Breast epithelium (tissue), 3 donors: ENCODE measurements at regions not wholly inside any gene's neighbourhood (a gene's known extent, or its start where the extent isn't known, plus 50 kb on each side); places are given as distances from the start of the nearest gene placed in this dataset.

Experiments used
- POLR2A ChIP-seq: fragments of 450-650 bp; IDR thresholded peaks from one replicate; pipeline ENCODE4 v1.6.1; 2016; ENCODE audit warnings: antibody characterized with exemption, mild to moderate bottlenecking, moderate library complexity
- POLR2AphosphoS5 ChIP-seq, 3 donors: sonication (generic); formaldehyde crosslinking; IDR thresholded peaks; one replicate each; pipeline ENCODE4 v1.6.1; 2017; ENCODE audit warnings: antibody characterized with exemption in 3 of 3
- TF ChIP-seq, protein P1 (sequence below), 3 donors: fragments of 450-650 bp; IDR thresholded peaks; one replicate each; pipeline ENCODE4 v1.5.1; 2016 to 2017; ENCODE audit warnings: antibody characterized with exemption in 3 of 3, mild to moderate bottlenecking in 3 of 3, moderate library complexity in 3 of 3

- TF ChIP-seq POLR2A (no peak), POLR2AphosphoS5 (IDR thresholded peaks at IDR 0.05) (no peak)
- TF ChIP-seq, protein P1, sequence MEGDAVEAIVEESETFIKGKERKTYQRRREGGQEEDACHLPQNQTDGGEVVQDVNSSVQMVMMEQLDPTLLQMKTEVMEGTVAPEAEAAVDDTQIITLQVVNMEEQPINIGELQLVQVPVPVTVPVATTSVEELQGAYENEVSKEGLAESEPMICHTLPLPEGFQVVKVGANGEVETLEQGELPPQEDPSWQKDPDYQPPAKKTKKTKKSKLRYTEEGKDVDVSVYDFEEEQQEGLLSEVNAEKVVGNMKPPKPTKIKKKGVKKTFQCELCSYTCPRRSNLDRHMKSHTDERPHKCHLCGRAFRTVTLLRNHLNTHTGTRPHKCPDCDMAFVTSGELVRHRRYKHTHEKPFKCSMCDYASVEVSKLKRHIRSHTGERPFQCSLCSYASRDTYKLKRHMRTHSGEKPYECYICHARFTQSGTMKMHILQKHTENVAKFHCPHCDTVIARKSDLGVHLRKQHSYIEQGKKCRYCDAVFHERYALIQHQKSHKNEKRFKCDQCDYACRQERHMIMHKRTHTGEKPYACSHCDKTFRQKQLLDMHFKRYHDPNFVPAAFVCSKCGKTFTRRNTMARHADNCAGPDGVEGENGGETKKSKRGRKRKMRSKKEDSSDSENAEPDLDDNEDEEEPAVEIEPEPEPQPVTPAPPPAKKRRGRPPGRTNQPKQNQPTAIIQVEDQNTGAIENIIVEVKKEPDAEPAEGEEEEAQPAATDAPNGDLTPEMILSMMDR (IDR thresholded peaks at IDR 0.05): no peak
Observed at GRCh38 chr12:127431594-127431993, 835.4 kb upstream of the TMEM132C start.
